ENCODE measurements at regions not wholly inside any gene's neighbourhood (a gene's known extent, or its start where the extent isn't known, plus 50 kb on each side); places are given as distances from the start of the nearest gene placed in this dataset.

DNA sequence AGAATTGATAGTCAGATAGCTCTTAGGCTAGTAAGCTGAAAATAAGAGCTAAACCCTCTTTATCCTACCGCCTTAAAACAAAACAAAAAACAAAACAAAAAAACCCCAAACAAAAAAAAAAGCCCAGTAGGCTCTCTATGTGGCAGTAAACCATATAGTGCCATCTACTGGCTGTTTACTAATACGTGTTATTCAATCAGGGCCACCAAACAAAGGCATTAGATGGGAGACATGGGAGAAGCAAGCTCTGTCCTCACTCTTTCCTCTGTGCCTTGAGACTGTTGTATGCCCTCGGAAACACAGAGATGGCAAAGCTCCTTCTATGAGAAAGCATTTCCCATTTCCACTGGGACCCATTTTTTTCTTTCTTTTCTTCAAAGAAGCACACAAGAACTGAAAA, 148.8 kb upstream of the MID1 start:
- TF ChIP-seq GATA2 (IDR thresholded peaks at IDR 0.05; ENCODE audit: low read depth, low read length) (no peak), GATA3 (IDR thresholded peaks at IDR 0.05; ENCODE audit: low read depth, low read length) (no peak)

- TF ChIP-seq GATA3 (IDR thresholded peaks at IDR 0.05; ENCODE audit: low read depth, low read length) (no peak), GATA2 (IDR thresholded peaks at IDR 0.05; ENCODE audit: low read depth, low read length) (no peak)
Observed at GRCh38 chrX:10769696-10770619, 149.6 kb upstream of the MID1 start.

- TF ChIP-seq GATA2 (IDR thresholded peaks at IDR 0.05; ENCODE audit: low read depth, low read length) (no peak), GATA3 (IDR thresholded peaks at IDR 0.05; ENCODE audit: low read depth, low read length) (no peak)
Observed at GRCh38 chrX:10773318-10773717, 152.9 kb upstream of the MID1 start.

GRCh38 chrX:10781847-10782530, 161.6 kb upstream of the MID1 start:
- no peak for TF ChIP-seq GATA3 (IDR thresholded peaks at IDR 0.05; ENCODE audit: low read depth, low read length)
- TF ChIP-seq GATA2 (IDR thresholded peaks at IDR 0.05; ENCODE audit: low read depth, low read length): no peak

GRCh38 chrX:10783451-10783995, 163.1 kb upstream of the MID1 start:
- TF ChIP-seq GATA2 (IDR thresholded peaks at IDR 0.05; ENCODE audit: low read depth, low read length) (no peak), GATA3 (IDR thresholded peaks at IDR 0.05; ENCODE audit: low read depth, low read length) (no peak)

DNA sequence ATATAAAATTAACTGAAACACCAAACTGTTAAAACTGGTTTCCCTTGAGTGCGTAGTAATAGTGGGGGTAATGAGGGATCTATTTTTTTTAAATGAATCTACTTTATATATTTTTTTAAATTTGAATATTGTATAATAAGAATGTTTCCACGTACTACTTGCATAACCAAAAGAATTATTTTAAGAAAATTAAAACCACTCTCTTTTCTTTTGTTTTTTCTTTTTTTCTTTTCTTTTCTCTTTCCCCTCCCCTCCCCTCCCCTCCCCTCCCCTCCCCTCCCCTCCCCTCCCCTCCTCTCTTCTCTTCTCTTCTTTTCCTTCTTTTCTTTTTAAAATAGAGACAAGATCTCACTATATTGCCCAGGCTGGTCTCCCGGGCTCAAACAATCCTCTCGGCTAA, 166.9 kb upstream of the MID1 start:
- TF ChIP-seq GATA3 (IDR thresholded peaks at IDR 0.05; ENCODE audit: low read depth, low read length) (no peak), GATA2 (IDR thresholded peaks at IDR 0.05; ENCODE audit: low read depth, low read length) (no peak)

- TF ChIP-seq GATA3 (IDR thresholded peaks at IDR 0.05; ENCODE audit: low read depth, low read length): no peak
- no peak for TF ChIP-seq GATA2 (IDR thresholded peaks at IDR 0.05; ENCODE audit: low read depth, low read length)
Observed at GRCh38 chrX:10794203-10794630, 173.8 kb upstream of the MID1 start.

GRCh38 chrX:10795721-10796120, 175.3 kb upstream of the MID1 start:
- TF ChIP-seq GATA3 (IDR thresholded peaks at IDR 0.05; ENCODE audit: low read depth, low read length): no peak
- TF ChIP-seq GATA2 (IDR thresholded peaks at IDR 0.05; ENCODE audit: low read depth, low read length): no peak

DNA sequence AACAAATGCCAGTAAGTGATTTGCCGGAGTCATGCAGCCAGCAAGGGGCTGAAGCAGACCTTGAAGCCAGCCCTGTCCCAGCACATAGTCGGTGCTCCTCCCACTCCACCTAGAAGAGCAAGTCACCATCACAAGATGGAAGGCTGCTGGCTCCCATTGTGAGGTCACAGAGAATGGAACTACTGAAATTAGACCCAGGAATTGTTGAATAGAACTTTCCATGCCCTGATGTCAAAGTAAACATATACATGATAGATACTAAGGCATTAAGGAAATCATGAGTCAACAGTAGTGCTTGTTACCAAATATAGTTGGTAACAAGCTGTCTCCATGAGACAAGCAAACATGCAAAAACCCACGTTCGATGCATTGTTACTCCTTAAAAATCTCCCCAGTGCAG, 177.1 kb upstream of the MID1 start:
- no peak for TF ChIP-seq GATA3 (IDR thresholded peaks at IDR 0.05; ENCODE audit: low read depth, low read length)
- no peak for TF ChIP-seq GATA2 (IDR thresholded peaks at IDR 0.05; ENCODE audit: low read depth, low read length)

DNA sequence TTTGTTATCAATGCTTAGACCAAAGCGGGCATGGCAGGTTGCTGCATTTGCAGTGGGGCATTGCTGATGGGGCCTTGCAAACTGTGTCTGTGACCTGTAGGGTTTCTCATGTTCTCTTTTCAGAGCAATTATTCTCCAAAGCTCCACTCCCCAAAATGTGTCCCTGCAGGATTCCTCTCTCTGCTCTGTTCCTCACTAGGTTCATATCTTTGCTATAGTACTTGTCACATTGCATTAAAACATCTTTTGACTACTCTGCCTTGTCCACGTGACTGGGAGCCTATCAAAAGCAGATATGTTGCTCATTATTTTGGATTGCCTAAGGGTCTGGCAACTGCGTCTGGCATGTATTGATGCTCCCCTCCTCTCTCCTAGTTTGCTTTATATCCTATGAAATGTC, 177.7 kb upstream of the MID1 start:
- TF ChIP-seq GATA3 (IDR thresholded peaks at IDR 0.05; ENCODE audit: low read depth, low read length): no peak
- TF ChIP-seq GATA2 (IDR thresholded peaks at IDR 0.05; ENCODE audit: low read depth, low read length): no peak

DNA sequence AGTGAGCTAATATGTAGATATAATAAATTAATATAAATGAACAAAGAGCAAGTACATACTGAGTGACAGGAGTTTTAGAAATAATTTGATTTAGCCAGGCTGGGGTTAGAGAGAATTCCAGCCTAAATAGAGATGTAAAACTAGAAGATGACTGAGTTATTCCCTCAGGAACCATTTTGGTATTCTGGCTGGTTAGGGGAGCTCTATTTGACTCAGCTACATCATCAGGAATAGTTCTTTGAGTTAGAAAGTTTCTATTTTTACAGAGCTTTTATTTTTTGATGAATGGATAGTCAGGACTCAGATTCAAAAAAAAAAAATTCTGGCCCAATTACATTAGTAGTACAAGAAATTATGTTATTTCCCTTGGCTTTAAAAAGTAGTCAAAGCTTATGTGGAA, 180.4 kb upstream of the MID1 start:
- no peak for TF ChIP-seq GATA3 (IDR thresholded peaks at IDR 0.05; ENCODE audit: low read depth, low read length)
- no peak for TF ChIP-seq GATA2 (IDR thresholded peaks at IDR 0.05; ENCODE audit: low read depth, low read length)

DNA sequence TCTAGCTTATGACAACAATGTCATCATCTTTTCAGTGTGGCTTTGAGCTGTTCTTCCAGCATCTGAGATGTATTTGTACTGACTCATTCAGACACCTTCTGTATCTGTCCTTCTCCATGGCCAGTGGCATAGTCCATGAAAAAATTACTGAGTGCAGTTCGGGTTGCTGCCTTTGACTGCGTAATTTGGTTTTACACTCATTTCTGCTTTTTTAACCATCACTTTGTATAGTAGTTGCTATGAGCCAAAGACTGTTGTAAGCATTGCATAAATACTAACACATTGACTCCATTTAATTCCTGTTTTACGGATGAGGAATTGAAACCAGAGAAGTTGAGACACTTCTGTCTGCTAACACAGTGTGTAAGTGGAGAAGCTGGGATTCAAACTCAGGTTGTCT, 190.7 kb upstream of the MID1 start:
- TF ChIP-seq GATA3 (IDR thresholded peaks at IDR 0.05; ENCODE audit: low read depth, low read length): no peak
- TF ChIP-seq GATA2 (IDR thresholded peaks at IDR 0.05; ENCODE audit: low read depth, low read length): no peak

- TF ChIP-seq GATA3 (IDR thresholded peaks at IDR 0.05; ENCODE audit: low read depth, low read length) (no peak), GATA2 (IDR thresholded peaks at IDR 0.05; ENCODE audit: low read depth, low read length) (no peak)
Observed at GRCh38 chrX:10813761-10814160, 193.4 kb upstream of the MID1 start.

DNA sequence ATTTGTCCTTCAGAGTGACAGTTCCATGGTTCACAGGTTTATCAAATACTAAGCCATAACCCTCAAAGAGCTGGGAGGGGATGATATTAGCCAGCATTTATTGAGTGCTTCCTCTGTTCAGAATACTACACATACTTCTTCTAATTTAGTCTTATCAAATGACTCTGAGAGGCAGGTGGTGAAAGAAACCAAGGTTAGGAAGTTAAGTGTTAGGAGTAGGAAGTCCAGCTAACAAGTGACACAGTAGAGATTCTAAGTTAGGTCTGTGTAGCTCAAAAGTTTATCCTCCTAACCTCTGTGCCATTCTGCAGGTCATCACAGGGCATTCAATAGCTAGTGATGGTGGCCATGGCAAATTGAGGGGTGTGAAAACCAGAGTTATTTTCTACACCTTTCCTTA, 198.3 kb upstream of the MID1 start:
- no peak for TF ChIP-seq GATA2 (IDR thresholded peaks at IDR 0.05; ENCODE audit: low read depth, low read length)

DNA sequence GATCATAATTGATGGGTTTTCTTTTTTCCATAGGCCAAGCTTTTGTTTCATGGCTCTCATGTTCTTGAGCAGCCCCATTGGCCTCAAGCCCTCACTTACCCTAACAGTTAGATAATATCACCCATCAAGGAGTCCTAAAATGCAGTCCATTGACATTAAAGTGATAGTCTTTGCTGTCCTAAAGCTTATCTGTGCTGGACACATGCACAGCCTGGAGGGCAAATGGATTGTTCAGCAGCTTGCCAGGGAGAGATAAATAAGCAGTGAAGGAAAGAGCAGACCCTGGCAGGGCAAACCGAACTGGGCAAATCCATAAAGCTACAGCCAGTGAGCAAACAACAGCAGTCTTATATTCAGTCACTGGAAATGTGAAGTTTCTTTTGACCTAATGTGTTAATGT, 199.6 kb upstream of the MID1 start:
- peak; percentile 84 for TF ChIP-seq GATA3 (IDR thresholded peaks at IDR 0.05; ENCODE audit: low read depth, low read length)
- TF ChIP-seq GATA2 (IDR thresholded peaks at IDR 0.05; ENCODE audit: low read depth, low read length): peak; percentile 95

Measured in SH-SY5Y (cell line).